Sigmoid colon (tissue), 4 donors: ENCODE measurements at regions not wholly inside any gene's neighbourhood (a gene's known extent, or its start where the extent isn't known, plus 50 kb on each side); places are given as distances from the start of the nearest gene placed in this dataset.

ENCODE experiments used
- CTCF ChIP-seq, 4 experiments: fragments of 450-650 bp in 3 of 4; fragments of 200-600 bp in 1 of 4; IDR thresholded peaks; one replicate each; pipeline ENCODE4 v1.5.1; 2016 to 2019; ENCODE audit warnings: antibody characterized with exemption in 4 of 4, mild to moderate bottlenecking in 3 of 4, moderate library complexity in 2 of 4
- EP300 ChIP-seq, 4 donors: sonication (generic); formaldehyde crosslinking; IDR thresholded peaks; one replicate each; pipeline ENCODE4 v1.6.1; 2017; ENCODE audit warnings: antibody characterized with exemption in 4 of 4
- POLR2A ChIP-seq, 2 donors: fragments of 450-650 bp; IDR thresholded peaks; one replicate each; pipeline ENCODE4 v1.6.1; 2016; ENCODE audit warnings: antibody characterized with exemption in 2 of 2, mild to moderate bottlenecking in 2 of 2, moderate library complexity in 2 of 2

DNA sequence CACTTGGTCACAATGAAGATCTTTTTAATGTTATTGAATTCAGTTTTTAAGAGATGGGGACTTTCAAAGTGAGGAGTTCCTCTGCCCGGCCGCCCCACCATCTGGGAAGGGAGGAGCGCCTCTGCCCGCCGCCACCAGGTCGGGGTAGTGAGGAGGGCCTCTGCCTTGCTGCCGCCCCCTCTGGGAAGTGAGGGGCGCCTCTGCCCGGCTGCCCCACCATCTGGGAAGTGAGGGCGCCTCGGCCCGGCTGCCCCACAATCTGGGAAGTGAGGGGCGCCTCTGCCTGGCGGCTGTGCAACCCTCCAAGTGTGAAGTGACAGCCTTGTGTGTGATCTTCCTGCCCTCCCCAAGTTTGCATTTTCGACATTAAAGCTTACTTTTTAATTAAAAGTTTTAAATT is 899.3 kb downstream of the TRIB2 start:
- TF ChIP-seq CTCF (IDR thresholded peaks at IDR 0.05) (no peak), EP300 (IDR thresholded peaks at IDR 0.05) (no peak), POLR2A (IDR thresholded peaks at IDR 0.05) (no peak)
